GM12878 (cell line): ENCODE measurements at regions not wholly inside any gene's neighbourhood (a gene's known extent, or its start where the extent isn't known, plus 50 kb on each side); places are given as distances from the start of the nearest gene placed in this dataset.
"Not testable (repeated sequence)": the region's sequence is repeated elsewhere in the genome, so short reads cannot be mapped to it uniquely, and the experiment has no call there.

ENCODE experiments used
- ATAC-seq: fragments of 200-7000 bp; cut with Tn5 transposase; 3 replicates; pipeline ENCODE4 v1.9.1; 2020; ENCODE audit warnings: mild to moderate bottlenecking, moderate library complexity
- BruUV-seq: library from RNA; stranded (reverse); fragments of 400-500 nt; replicated peaks from 2 replicates; lab custom pipeline; 2021; lab: Mats Ljungman, UMichigan
- CTCF ChIA-PET: fragments of 300-600 bp; sonication (Branson Sonifier 250); formaldehyde crosslinking; extraction: SDS; loops from one replicate; lab custom pipeline; 2021; ENCODE audit warnings: inconsistent platforms; lab: Yijun Ruan, JAX
- POLR2A ChIA-PET: fragments of 350-600 bp; formaldehyde crosslinking; extraction: SDS; loops from one replicate; lab custom pipeline; 2021; ENCODE audit warnings: inconsistent platforms; lab: Charles Lee
- RAD21 ChIA-PET: fragments of 300-600 bp; sonication (Branson Sonifier 250); formaldehyde crosslinking; loops from one replicate; lab custom pipeline; 2023; ENCODE audit warnings: antibody characterized with exemption; ENCODE audit not compliant: unreplicated experiment; lab: Charles Lee
- SMC1A ChIA-PET: fragments of 300-600 bp; sonication (Branson Sonifier 250); formaldehyde crosslinking; loops from one replicate; lab custom pipeline; 2023; ENCODE audit not compliant: unreplicated experiment, uncharacterized antibody; lab: Charles Lee
- DNase-seq: peaks from one replicate; pipeline ENCODE4 v3.0.0-alpha.2; 2011; ENCODE audit warnings: low read depth, low spot score
- FAIRE-seq: peaks from 3 replicates; lab custom pipeline; 2011; peaks lifted over from hg19 to GRCh38; lab: Jason Lieb, UNC
- H2AFZ ChIP-seq: 2 replicates; pipeline ENCODE4 v1.6.0; 2011; ENCODE audit warnings: low read depth, low read length, control low read depth; ENCODE audit not compliant: control insufficient read depth
- H3K27ac ChIP-seq: 2 replicates; pipeline ENCODE4 v1.5.1; 2011; ENCODE audit warnings: control low read depth; ENCODE audit not compliant: control insufficient read depth, insufficient read depth
- H3K27me3 ChIP-seq, 2 experiments: replicated peaks in 1 of 2; 2 replicates each; pipeline versions ENCODE4 v1.6.0 to v1.6.1; 2011; ENCODE audit warnings: low read length in 1 of 2; ENCODE audit not compliant: control insufficient read depth in 2 of 2, insufficient read depth in 2 of 2
- H3K36me3 ChIP-seq, 2 experiments: 2 replicates each; pipeline ENCODE4 v1.5.1; 2011; ENCODE audit warnings: low read length in 1 of 2; ENCODE audit not compliant: control insufficient read depth in 2 of 2, insufficient read depth in 2 of 2
- H3K4me1 ChIP-seq: 2 replicates; pipeline ENCODE4 v1.6.1; 2011; ENCODE audit warnings: mild to moderate bottlenecking, low read length, moderate library complexity, mixed read lengths; ENCODE audit not compliant: control insufficient read depth, insufficient read depth
- H3K4me2 ChIP-seq: 2 replicates; pipeline ENCODE4 v1.6.0; 2011; ENCODE audit warnings: control low read depth; ENCODE audit not compliant: control insufficient read depth, insufficient read depth
- H3K4me3 ChIP-seq: fragments of 200-600 bp; sonication (generic); 2 replicates; pipeline ENCODE4 v1.5.1; 2016
- H3K79me2 ChIP-seq: 2 replicates; pipeline ENCODE4 v1.6.0; 2011; ENCODE audit warnings: low read length; ENCODE audit not compliant: control insufficient read depth, insufficient read depth
- H3K9ac ChIP-seq: 2 replicates; pipeline ENCODE4 v1.8.0; 2011; ENCODE audit warnings: low read length, control low read depth, mixed read lengths; ENCODE audit not compliant: control insufficient read depth, insufficient read depth
- H3K9me3 ChIP-seq: replicated peaks from 3 replicates; pipeline ENCODE4 v1.5.1; 2011; ENCODE audit warnings: mild to moderate bottlenecking, low read length; ENCODE audit not compliant: control insufficient read depth, insufficient read depth
- H4K20me1 ChIP-seq: 2 replicates; pipeline ENCODE4 v1.6.0; 2011; ENCODE audit not compliant: control insufficient read depth, insufficient read depth
- BCL11A ChIP-seq: IDR thresholded peaks from 2 replicates; pipeline ENCODE4 v1.6.1; 2011; ENCODE audit warnings: low read depth, low read length
- SPI1 ChIP-seq: IDR thresholded peaks from 2 replicates; pipeline ENCODE4 v1.6.1; 2011; ENCODE audit warnings: low read depth, mild to moderate bottlenecking, low read length, moderate library complexity, borderline replicate concordance; ENCODE audit not compliant: insufficient read depth
- WGBS: methylation state at CpG from one replicate; pipeline ENCODE4 v1.1.6; 2016; ENCODE audit warnings: low lambda C conversion rate; ENCODE audit not compliant: insufficient replicate concordance, insufficient coverage; ENCODE audit errors: missing lambda C conversion rate; 5-methylcytosine and 5-hydroxymethylcytosine counted together
- in situ Hi-C: fragments of 300-500 bp; cut with MboI; formaldehyde crosslinking; loops from 9 replicates; pipeline ENCODE4 v1.14.3; 2018; ENCODE audit warnings: mixed read lengths
- intact Hi-C: fragments of 100-400 bp; cut with micrococcal nuclease; formaldehyde crosslinking; loops from one replicate; pipeline ENCODE4 v1.14.2; 2022; ENCODE audit not compliant: unreplicated experiment

DNA sequence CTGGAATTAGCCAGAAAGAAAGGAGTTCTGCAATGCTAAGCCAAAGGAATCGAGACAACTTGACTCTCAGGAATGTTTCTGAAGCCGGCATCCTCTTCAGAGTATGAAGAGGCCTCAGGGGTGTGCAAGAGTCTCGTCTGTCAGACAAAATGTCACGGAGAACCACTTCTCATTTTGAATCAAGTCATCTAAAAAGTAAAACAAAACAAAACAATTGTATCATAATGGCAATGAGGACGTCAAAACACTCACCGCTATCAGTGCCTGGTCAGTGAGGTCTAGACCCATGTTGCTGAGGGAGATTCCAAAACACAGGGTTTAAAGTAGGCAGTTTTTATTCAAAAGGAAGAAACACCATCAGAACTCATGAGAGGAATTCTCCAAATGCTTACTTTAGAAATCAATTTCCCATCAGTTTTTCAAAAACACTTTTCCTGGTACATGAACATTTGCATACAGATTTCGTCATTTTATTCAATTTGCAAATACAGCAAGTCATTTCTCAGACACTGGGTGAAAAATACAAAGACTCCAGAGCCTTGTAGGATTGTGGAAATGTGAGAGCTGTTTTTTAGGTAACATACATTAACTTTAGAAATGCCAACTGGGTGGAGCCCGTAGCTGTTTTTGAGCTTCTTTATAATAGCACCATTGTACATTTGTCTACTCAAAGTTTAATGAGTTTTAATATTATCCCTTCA, 89.5 kb upstream of the MAP3K1 start:
- SMC1A ChIA-PET: interaction anchor here (1.2 kb wide), 1 partner anchor 10 kb away, joined by 3 read pairs; no protein-coding TSS in a partner anchor
- Histone ChIP-seq H3K79me2 (no peaks in the 10 kb centered on the region), H3K36me3 (no peaks in the 10 kb centered on the region), H4K20me1 (no peaks in the 10 kb centered on the region), H2AFZ (no peak overlapping the region), H3K27me3 (peaks cover 0 to 3% of the 10 kb centered on the region in 2 experiments; a peak in 1 of 4 replicates), H3K4me3 (no peak overlapping the region), H3K4me1 (peaks cover 7% of the 10 kb centered on the region; the same call in 1 of the 2 replicates), H3K9me3 (no peaks in the 10 kb centered on the region; the same call in 2 of the 3 replicates), H3K27ac (no peak overlapping the region), H3K9ac (no peak overlapping the region), H3K4me2 (no peak overlapping the region)
- intact Hi-C loops (loop anchor here (5.0 to 10.0 kb wide), 2 partner anchors 86 to 451 kb away; no protein-coding TSS in a partner anchor), in situ Hi-C loops (no loop called here)
- CTCF ChIA-PET: interaction anchor here (1.2 kb wide), 1 partner anchor 11 kb away, joined by 3 read pairs; no protein-coding TSS in a partner anchor
- no TSS peak for BruUV-seq
- RAD21 ChIA-PET: interaction anchor here (0.8 to 1.1 kb wide), 3 partner anchors 8 to 456 kb away, joined by 3 read pairs; no protein-coding TSS in a partner anchor
- WGBS: 51% methylated on average over 8 of the region's 8 CpGs
- POLR2A ChIA-PET: no interaction called here
- DNase-seq (no peak), FAIRE-seq (no peak), ATAC-seq (peak; percentile 71)
- no peak for TF ChIP-seq BCL11A
- TF ChIP-seq SPI1: peak; percentile 3; the same call in 1 of the 2 replicates

DNA sequence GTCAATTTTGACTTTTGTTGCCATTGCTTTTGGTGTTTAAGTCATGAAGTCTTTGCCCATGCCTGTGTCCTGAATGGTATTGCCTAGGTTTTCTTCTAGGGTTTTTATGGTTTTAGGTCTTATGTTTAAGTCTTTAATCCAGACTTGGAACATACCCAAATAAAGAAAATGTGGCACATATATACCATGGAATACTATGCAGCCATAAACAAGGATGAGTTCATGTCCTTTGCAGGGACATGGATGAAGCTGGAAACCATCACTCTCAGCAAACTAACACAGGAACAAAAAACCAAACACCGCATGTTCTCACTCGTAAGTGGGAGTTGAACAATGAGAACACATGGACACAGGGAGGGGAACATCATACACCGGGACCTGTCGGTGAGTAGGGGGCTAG, 90.5 kb upstream of the MAP3K1 start:
- ATAC-seq, H4K20me1 ChIP-seq, RAD21 ChIA-PET, H3K4me3 ChIP-seq, POLR2A ChIA-PET, H2AFZ ChIP-seq, H3K9ac ChIP-seq, H3K27me3 ChIP-seq, H3K4me1 ChIP-seq, H3K9me3 ChIP-seq, H3K79me2 ChIP-seq, in situ Hi-C loops, CTCF ChIA-PET, FAIRE-seq, H3K36me3 ChIP-seq, H3K27ac ChIP-seq, DNase-seq, H3K4me2 ChIP-seq, SMC1A ChIA-PET, BruUV-seq: not testable (repeated sequence)
- 82% methylated on average over 4 of the region's 4 CpGs for WGBS
- intact Hi-C loops: loop anchor here (5.0 to 10.0 kb wide), 2 partner anchors 87 to 450 kb away; no protein-coding TSS in a partner anchor
